ENCODE measurements at regions not wholly inside any gene's neighbourhood (a gene's known extent, or its start where the extent isn't known, plus 50 kb on each side); places are given as distances from the start of the nearest gene placed in this dataset.

GRCh38 chr14:86935241-86935885, 1057.6 kb downstream of the GALC start:
- H3K4me1 Mint-ChIP-seq (ENCODE audit: low read depth) = peaks cover 19% of the 10 kb centered on the region
- H3K27ac Mint-ChIP-seq = no peak overlapping the region
- H3K36me3 Mint-ChIP-seq (ENCODE audit: insufficient read depth) = no peaks in the 10 kb centered on the region
- H3K9me3 Mint-ChIP-seq (ENCODE audit: low read depth) = no peaks in the 10 kb centered on the region
- TF ChIP-seq CTCF (IDR thresholded peaks at IDR 0.05; ENCODE audit: unreplicated experiment) = no peak
- H3K4me3 Mint-ChIP-seq (ENCODE audit: low read depth) = no peak overlapping the region
- DNase-seq (ENCODE audit: low spot score, unreplicated experiment) = no peak
- no peaks in the 10 kb centered on the region for H3K27me3 Mint-ChIP-seq

GRCh38 chr14:86933958-86934595, 1058.9 kb downstream of the GALC start:
- H3K36me3 Mint-ChIP-seq (ENCODE audit: insufficient read depth) = no peaks in the 10 kb centered on the region
- H3K27me3 Mint-ChIP-seq = no peaks in the 10 kb centered on the region
- TF ChIP-seq CTCF (IDR thresholded peaks at IDR 0.05; ENCODE audit: unreplicated experiment) = no peak
- H3K9me3 Mint-ChIP-seq (ENCODE audit: low read depth) = no peaks in the 10 kb centered on the region
- peaks cover 19% of the 10 kb centered on the region for H3K4me1 Mint-ChIP-seq (ENCODE audit: low read depth)
- DNase-seq (ENCODE audit: low spot score, unreplicated experiment) = no peak
- no peak overlapping the region for H3K4me3 Mint-ChIP-seq (ENCODE audit: low read depth)
- H3K27ac Mint-ChIP-seq = no peak overlapping the region

GRCh38 chr14:86933460-86933859, 1059.5 kb downstream of the GALC start:
- H3K9me3 Mint-ChIP-seq (ENCODE audit: low read depth) = no peaks in the 10 kb centered on the region
- peaks cover 13% of the 10 kb centered on the region for H3K4me1 Mint-ChIP-seq (ENCODE audit: low read depth)
- DNase-seq (ENCODE audit: low spot score, unreplicated experiment) = no peak
- H3K27ac Mint-ChIP-seq = no peak overlapping the region
- no peak for TF ChIP-seq CTCF (IDR thresholded peaks at IDR 0.05; ENCODE audit: unreplicated experiment)
- no peak overlapping the region for H3K4me3 Mint-ChIP-seq (ENCODE audit: low read depth)
- no peaks in the 10 kb centered on the region for H3K36me3 Mint-ChIP-seq (ENCODE audit: insufficient read depth)
- H3K27me3 Mint-ChIP-seq = no peaks in the 10 kb centered on the region

DNA sequence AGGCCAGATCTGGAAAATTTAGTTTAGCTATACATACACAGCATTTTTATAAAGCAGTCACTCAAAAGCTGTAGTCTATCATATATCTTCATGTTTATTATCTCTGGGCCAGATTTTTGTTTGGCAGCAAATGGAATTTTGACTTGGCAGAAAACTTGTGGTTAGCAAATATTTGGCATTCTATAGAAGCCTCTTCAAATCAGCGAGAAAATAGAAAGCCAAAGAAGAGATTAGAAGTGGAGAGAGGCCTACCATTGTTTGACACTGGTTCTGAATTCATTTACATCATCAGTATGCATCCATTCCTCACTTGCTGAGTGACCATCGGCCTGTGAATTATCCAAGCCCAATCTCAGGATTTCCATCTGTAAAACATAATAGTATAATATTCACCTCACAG, 1077.6 kb downstream of the GALC start:
- H3K9me3 Mint-ChIP-seq (ENCODE audit: low read depth) = no peaks in the 10 kb centered on the region
- no peak for TF ChIP-seq CTCF (IDR thresholded peaks at IDR 0.05; ENCODE audit: unreplicated experiment)
- no peaks in the 10 kb centered on the region for H3K36me3 Mint-ChIP-seq (ENCODE audit: insufficient read depth)
- H3K27ac Mint-ChIP-seq = no peak overlapping the region
- H3K4me1 Mint-ChIP-seq (ENCODE audit: low read depth) = peaks cover 1% of the 10 kb centered on the region
- H3K4me3 Mint-ChIP-seq (ENCODE audit: low read depth) = no peak overlapping the region
- DNase-seq (ENCODE audit: low spot score, unreplicated experiment) = no peak
- H3K27me3 Mint-ChIP-seq = no peaks in the 10 kb centered on the region

GRCh38 chr14:86912709-86913108, 1080.3 kb downstream of the GALC start:
- H3K9me3 Mint-ChIP-seq (ENCODE audit: low read depth) = no peaks in the 10 kb centered on the region
- no peak overlapping the region for H3K4me3 Mint-ChIP-seq (ENCODE audit: low read depth)
- no peaks in the 10 kb centered on the region for H3K27me3 Mint-ChIP-seq
- H3K27ac Mint-ChIP-seq = no peak overlapping the region
- H3K36me3 Mint-ChIP-seq (ENCODE audit: insufficient read depth) = no peaks in the 10 kb centered on the region
- DNase-seq (ENCODE audit: low spot score, unreplicated experiment) = no peak
- peaks cover 4% of the 10 kb centered on the region for H3K4me1 Mint-ChIP-seq (ENCODE audit: low read depth)
- no peak for TF ChIP-seq CTCF (IDR thresholded peaks at IDR 0.05; ENCODE audit: unreplicated experiment)
